Left colon (tissue), 2 donors: ENCODE measurements at regions not wholly inside any gene's neighbourhood (a gene's known extent, or its start where the extent isn't known, plus 50 kb on each side); places are given as distances from the start of the nearest gene placed in this dataset.
"Not testable (repeated sequence)": the region's sequence is repeated elsewhere in the genome, so short reads cannot be mapped to it uniquely, and the experiment has no call there.

ENCODE experiments used
- ATAC-seq: fragments of 200-7000 bp; cut with Tn5 transposase; one replicate; pipeline ENCODE4 v1.9.1; 2020; ENCODE audit warnings: mild to moderate bottlenecking, moderate library complexity
- DNase-seq, 2 donors: peaks; one replicate each; pipeline ENCODE4 v3.0.0-alpha.2; 2020
- intact Hi-C, 2 donors: fragments of 100-400 bp; cut with DNase I in 1 of 2; cut with micrococcal nuclease in 1 of 2; formaldehyde crosslinking; loops; one replicate each; pipeline versions ENCODE4 v1.11.2 to v1.14.0; 2022; cut with DNase I, micrococcal nuclease
- donor health status: DM: no; HTN: no; CAD: no.
- donor health status: DM: yes; HTN: yes; CAD: no.

- intact Hi-C loops = not testable (repeated sequence)
Measured at GRCh38 chr1:181226728-181227127, 138.2 kb downstream of the IER5 start.

GRCh38 chr1:181239086-181239485 is 150.6 kb downstream of the IER5 start:
- DNase-seq (no peak), ATAC-seq (no peak)
- intact Hi-C loops = no loop called here

More at GRCh38 chr1:181226728-181227127, 138.2 kb downstream of the IER5 start:
- not testable (repeated sequence) for DNase-seq, ATAC-seq

GRCh38 chr1:181246320-181246719 is 157.8 kb downstream of the IER5 start:
- ATAC-seq, DNase-seq, intact Hi-C loops: not testable (repeated sequence)

- intact Hi-C loops, DNase-seq, ATAC-seq: not testable (repeated sequence)
Measured at GRCh38 chr1:181248361-181248760, 159.9 kb downstream of the IER5 start.

GRCh38 chr1:181249186-181249585 is 160.7 kb downstream of the IER5 start:
- intact Hi-C loops = no loop called here
- ATAC-seq = no peak

GRCh38 chr1:181250038-181250437 is 161.5 kb downstream of the IER5 start:
- DNase-seq (no peak), ATAC-seq (no peak)
- intact Hi-C loops = no loop called here

More at GRCh38 chr1:181249186-181249585, 160.7 kb downstream of the IER5 start:
- DNase-seq = no peak

- DNase-seq (no peak), ATAC-seq (no peak)
- intact Hi-C loops = no loop called here
Measured at GRCh38 chr1:181251001-181251712, 162.7 kb downstream of the IER5 start.

GRCh38 chr1:181251713-181252075 is 163.2 kb downstream of the IER5 start:
- DNase-seq = no peak
- intact Hi-C loops = no loop called here
- ATAC-seq = no peak

GRCh38 chr1:181253601-181254000 is 165.1 kb downstream of the IER5 start:
- DNase-seq, ATAC-seq, intact Hi-C loops: not testable (repeated sequence)

GRCh38 chr1:181255270-181255929 is 166.9 kb downstream of the IER5 start:
- no peak for ATAC-seq
- DNase-seq = no peak
- intact Hi-C loops = no loop called here

GRCh38 chr1:181257117-181257516 is 168.6 kb downstream of the IER5 start:
- intact Hi-C loops = no loop called here
- ATAC-seq (no peak), DNase-seq (no peak)

- ATAC-seq = no peak
- intact Hi-C loops = no loop called here
- DNase-seq = no peak
Measured at GRCh38 chr1:181259026-181259745, 170.7 kb downstream of the IER5 start.

GRCh38 chr1:181260271-181260670 is 171.8 kb downstream of the IER5 start:
- no peak for DNase-seq
- intact Hi-C loops = no loop called here
- no peak for ATAC-seq

- intact Hi-C loops = no loop called here
- ATAC-seq = no peak
- DNase-seq = no peak
Measured at GRCh38 chr1:181260994-181261393, 172.5 kb downstream of the IER5 start.

- no peak for DNase-seq
- no peak for ATAC-seq
- intact Hi-C loops = no loop called here
Measured at GRCh38 chr1:181262069-181262468, 173.6 kb downstream of the IER5 start.

- DNase-seq (no peak), ATAC-seq (no peak)
- intact Hi-C loops = no loop called here
Measured at GRCh38 chr1:181263444-181263843, 174.9 kb downstream of the IER5 start.

GRCh38 chr1:181264821-181265220 is 176.3 kb downstream of the IER5 start:
- DNase-seq (no peak), ATAC-seq (no peak)
- intact Hi-C loops = no loop called here

- ATAC-seq = no peak
- DNase-seq = no peak
Measured at GRCh38 chr1:181284978-181285377, 196.5 kb downstream of the IER5 start.

GRCh38 chr1:181295217-181295616 is 188.1 kb upstream of the CACNA1E start:
- DNase-seq = no peak
- intact Hi-C loops = no loop called here
- ATAC-seq = no peak

More at GRCh38 chr1:181284978-181285377, 196.5 kb downstream of the IER5 start:
- intact Hi-C loops = no loop called here

GRCh38 chr1:181296180-181296579 is 187.1 kb upstream of the CACNA1E start:
- ATAC-seq = no peak
- intact Hi-C loops = no loop called here
- DNase-seq = no peak
